ENCODE measurements at regions not wholly inside any gene's neighbourhood (a gene's known extent, or its start where the extent isn't known, plus 50 kb on each side); places are given as distances from the start of the nearest gene placed in this dataset.

- WGBS, 2 donors: 37 to 39% methylated on average over 3 of the region's 3 CpGs
- intact Hi-C loops (cut with DNase I; ENCODE audit: low total_unique reads): no loop called here
- Histone ChIP-seq H3K4me3 (no peak overlapping the region), H3K4me1 (peaks cover 8% of the 10 kb centered on the region), H3K36me3 (ENCODE audit: low read depth, missing control alignments) (no peaks in the 10 kb centered on the region), H3K9me3 (no peaks in the 10 kb centered on the region), H3K27ac (peak overlapping the region in 1 of 2 donors; percentile 57), H3K27me3 (no peaks in the 10 kb centered on the region)
- no peak for DNase-seq
- TF ChIP-seq POLR2A (IDR thresholded peaks at IDR 0.05) (no peak), CTCF (IDR thresholded peaks at IDR 0.05) (no peak)
Measured at GRCh38 chr6:25006565-25007001, 70.8 kb upstream of the RIPOR2 start.

GRCh38 chr6:25007269-25007699 lies 71.5 kb upstream of the RIPOR2 start:
- DNase-seq: no peak
- H3K27me3 ChIP-seq: no peaks in the 10 kb centered on the region
- intact Hi-C loops (cut with DNase I; ENCODE audit: low total_unique reads): no loop called here
- 86 to 91% methylated on average over 3 of the region's 3 CpGs for WGBS, 2 donors
- no peaks in the 10 kb centered on the region for H3K36me3 ChIP-seq (ENCODE audit: low read depth, missing control alignments)
- TF ChIP-seq POLR2A (IDR thresholded peaks at IDR 0.05): no peak
- TF ChIP-seq CTCF (IDR thresholded peaks at IDR 0.05): no peak
- H3K4me3 ChIP-seq: no peak overlapping the region
- peaks cover 8% of the 10 kb centered on the region for H3K4me1 ChIP-seq
- no peaks in the 10 kb centered on the region for H3K9me3 ChIP-seq
- peak overlapping the region in 1 of 2 donors; percentile 57 for H3K27ac ChIP-seq

DNA sequence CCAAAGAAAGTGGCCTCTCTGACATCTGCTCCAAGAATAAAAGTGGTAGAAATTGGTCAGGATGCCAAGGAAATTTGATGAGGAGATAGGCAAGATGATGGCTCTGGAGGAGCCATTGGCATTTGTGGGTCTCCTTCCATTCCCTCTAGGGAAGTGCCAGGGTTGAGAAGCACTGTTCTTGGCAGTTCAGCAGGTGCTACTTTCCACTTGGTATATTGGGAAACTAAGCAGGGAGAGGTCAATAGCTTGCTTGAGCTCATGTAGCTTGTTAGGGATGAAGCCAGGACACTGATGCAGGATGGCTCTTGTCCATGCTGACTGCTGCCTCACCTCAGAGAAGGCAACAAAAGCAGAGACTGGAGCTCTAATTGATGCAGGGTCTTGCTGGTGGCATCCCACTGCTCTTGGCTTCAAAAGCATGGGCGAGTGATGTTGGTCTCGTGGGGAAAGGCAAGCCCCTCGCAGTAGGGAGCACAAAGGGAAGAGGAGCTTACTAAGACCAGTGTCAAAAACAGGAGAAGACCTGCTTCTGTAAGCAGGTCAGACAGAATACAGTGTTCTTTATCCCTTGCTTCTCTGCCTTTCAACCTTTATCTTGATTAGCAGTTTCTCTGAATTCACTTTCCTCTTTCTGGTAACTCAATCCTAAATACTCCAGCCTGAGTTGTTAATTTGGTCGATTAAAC lies 73.1 kb upstream of the RIPOR2 start:
- Histone ChIP-seq H3K4me3 (no peak overlapping the region), H3K9me3 (no peaks in the 10 kb centered on the region), H3K27ac (no peak overlapping the region), H3K27me3 (no peaks in the 10 kb centered on the region), H3K36me3 (ENCODE audit: low read depth, missing control alignments) (no peaks in the 10 kb centered on the region), H3K4me1 (peaks cover 8% of the 10 kb centered on the region)
- TF ChIP-seq POLR2A (IDR thresholded peaks at IDR 0.05) (no peak), CTCF (IDR thresholded peaks at IDR 0.05) (no peak)
- intact Hi-C loops (cut with DNase I; ENCODE audit: low total_unique reads): no loop called here
- no peak for DNase-seq
- 84 to 96% methylated on average over 4 of the region's 4 CpGs for WGBS, 2 donors

DNA sequence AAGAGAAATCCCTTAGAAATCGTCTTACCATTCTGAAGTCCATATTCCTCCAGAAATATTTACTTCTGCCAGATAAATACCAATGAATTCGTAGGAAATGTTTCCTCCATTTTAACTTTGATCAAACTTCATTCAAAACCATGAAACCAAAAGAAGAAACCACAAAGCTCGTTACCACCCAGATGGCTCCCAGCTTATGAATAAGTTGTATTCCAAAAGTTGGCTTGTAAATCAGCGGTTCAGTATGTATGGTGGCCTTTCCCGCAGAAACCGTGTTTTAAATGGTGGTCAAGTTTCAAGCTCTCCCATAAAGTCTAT lies 73.6 kb upstream of the RIPOR2 start:
- intact Hi-C loops (cut with DNase I; ENCODE audit: low total_unique reads): no loop called here
- DNase-seq: no peak
- peaks cover 8% of the 10 kb centered on the region for H3K4me1 ChIP-seq
- TF ChIP-seq CTCF (IDR thresholded peaks at IDR 0.05): no peak
- TF ChIP-seq POLR2A (IDR thresholded peaks at IDR 0.05): no peak
- H3K36me3 ChIP-seq (ENCODE audit: low read depth, missing control alignments): no peaks in the 10 kb centered on the region
- no peaks in the 10 kb centered on the region for H3K9me3 ChIP-seq
- no peak overlapping the region for H3K27ac ChIP-seq
- H3K4me3 ChIP-seq: no peak overlapping the region
- WGBS, 2 donors: 92 to 96% methylated on average over 6 of the region's 6 CpGs
- no peaks in the 10 kb centered on the region for H3K27me3 ChIP-seq

DNA sequence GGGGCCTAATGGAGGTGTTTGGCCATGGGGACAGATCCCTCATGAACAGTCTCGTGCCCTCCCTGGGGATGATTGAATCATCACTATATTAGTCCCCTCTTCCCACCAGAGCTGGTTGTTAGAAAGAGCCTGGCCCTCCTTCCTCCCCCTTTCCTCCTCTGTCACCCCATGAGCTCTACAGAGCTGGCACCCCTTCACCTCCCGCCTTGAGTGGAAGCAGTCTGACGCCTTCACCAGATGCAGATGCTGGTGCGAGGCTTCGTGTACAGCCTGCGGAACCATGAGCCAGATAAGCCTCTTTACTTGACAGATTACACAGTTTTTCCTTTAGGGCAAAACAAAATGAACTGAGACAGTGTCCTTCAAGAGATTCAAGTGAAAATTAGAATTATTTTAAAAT lies 74.4 kb upstream of the RIPOR2 start:
- TF ChIP-seq CTCF (IDR thresholded peaks at IDR 0.05) (no peak), POLR2A (IDR thresholded peaks at IDR 0.05) (no peak)
- intact Hi-C loops (cut with DNase I; ENCODE audit: low total_unique reads): loop anchor here (10.0 kb wide), 1 partner anchor 155 kb away; no protein-coding TSS in a partner anchor
- Histone ChIP-seq H3K27me3 (no peaks in the 10 kb centered on the region), H3K4me1 (peaks cover 8% of the 10 kb centered on the region), H3K36me3 (ENCODE audit: low read depth, missing control alignments) (no peaks in the 10 kb centered on the region), H3K27ac (no peak overlapping the region), H3K4me3 (no peak overlapping the region), H3K9me3 (no peaks in the 10 kb centered on the region)
- 92% methylated on average over 6 of the region's 6 CpGs for WGBS, 2 donors
- DNase-seq: no peak
